HG03457 (cell line): ENCODE measurements at regions not wholly inside any gene's neighbourhood (a gene's known extent, or its start where the extent isn't known, plus 50 kb on each side); places are given as distances from the start of the nearest gene placed in this dataset.
"Not testable (repeated sequence)": the region's sequence is repeated elsewhere in the genome, so short reads cannot be mapped to it uniquely, and the experiment has no call there.

Source experiments
- ATAC-seq: cut with Tn5 transposase; IDR thresholded peaks from one replicate; pipeline ENCODE4 v1.9.1; 2021; ENCODE audit warnings: moderate number of reproducible peaks; ENCODE audit not compliant: unreplicated experiment

DNA sequence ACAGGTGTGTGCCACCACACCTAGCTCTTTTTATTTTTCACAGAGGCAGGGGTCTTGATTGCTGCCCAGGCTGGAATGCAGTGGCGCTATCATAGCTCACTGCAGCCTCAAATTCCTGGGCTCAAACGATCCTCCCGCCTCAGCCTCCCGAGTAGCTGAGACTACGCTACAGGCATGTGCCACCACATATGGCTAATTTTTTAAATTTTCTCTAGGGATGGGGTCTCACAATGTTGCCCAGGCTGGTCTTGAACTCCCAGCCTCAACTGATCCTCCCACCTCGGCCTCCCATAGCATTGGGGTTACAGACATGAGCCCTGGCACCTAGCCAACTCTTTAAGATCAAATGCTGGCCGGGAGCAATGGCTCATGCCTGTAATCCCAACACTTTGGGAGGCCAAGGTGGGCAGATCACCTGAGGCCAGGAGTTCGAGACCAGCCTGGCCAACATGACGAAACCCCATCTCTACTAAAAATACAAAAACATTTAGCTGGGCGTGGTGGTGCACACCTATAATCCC, 50.6 kb upstream of the MYL10 start:
- not testable (repeated sequence) for ATAC-seq

DNA sequence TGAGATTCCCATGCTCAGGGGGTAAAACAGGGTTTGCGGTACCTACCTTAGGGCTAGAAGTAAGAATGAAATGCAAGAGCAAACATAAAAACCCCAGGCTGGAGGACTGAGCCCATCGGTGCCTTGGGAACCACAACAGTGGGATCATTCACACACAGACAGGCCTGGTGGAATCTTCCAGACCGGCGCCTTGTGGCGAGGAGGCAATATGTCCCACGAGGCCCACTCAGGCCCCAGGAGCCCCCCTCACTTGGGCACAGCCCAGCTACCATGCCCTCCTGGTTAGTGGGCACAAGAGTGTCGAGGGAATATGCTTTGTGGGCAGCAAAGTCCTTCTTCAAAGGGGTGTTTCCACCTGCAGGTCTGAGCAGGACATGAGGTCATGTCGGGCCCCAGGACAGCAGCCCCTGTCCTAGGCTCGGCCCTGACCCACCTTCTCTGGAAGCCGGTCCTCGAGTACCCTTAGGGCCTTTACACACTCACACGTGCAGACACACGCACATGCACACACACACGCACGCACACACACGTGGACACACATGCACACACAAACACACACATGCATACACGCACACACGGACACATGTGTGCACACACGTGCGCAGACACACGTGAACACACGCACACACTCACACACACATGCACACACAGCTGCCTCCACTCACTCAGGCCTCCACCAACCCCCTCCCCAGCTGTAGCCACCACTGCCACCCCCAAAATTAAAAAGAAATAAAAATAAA, 51.5 kb upstream of the MYL10 start:
- ATAC-seq: no peak

DNA sequence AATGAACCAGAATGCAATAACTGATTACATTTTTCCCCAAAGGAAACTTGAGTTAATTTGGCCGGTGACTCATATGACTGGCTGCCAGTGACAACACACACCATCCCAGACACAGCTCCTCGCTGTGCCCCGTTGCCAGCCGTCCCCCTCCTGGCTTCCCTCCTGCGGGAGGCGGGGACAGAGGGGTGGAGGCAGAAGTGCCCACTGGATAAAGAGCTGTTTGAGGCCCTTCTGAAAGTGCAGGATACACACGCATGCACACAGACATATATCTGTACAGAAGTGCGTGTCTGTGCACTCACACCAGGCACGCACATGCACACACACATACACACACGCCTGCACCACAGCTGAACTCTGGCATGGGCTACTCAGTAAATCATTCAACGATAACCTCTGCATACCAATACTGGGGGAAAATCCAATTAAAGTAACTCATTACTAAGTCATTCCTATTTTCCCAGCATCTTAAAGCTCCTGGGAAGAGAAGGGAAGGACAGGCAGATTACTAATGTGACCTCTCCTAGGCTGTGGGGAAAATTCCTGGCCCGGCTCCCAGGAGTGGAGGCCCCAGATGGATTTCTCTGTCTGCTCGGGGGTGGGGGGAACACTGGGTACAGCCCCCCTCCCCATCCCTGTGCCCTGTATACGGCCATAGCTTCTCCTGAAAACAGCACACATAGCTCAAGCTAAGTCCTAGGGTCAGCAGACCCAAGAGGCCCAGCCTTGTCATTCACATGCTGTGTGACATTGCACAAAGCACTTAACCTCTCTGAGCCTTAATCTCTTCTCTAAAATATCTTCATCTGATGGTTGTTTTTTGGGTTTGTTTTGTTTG, 52.3 kb upstream of the MYL10 start:
- no peak for ATAC-seq

DNA sequence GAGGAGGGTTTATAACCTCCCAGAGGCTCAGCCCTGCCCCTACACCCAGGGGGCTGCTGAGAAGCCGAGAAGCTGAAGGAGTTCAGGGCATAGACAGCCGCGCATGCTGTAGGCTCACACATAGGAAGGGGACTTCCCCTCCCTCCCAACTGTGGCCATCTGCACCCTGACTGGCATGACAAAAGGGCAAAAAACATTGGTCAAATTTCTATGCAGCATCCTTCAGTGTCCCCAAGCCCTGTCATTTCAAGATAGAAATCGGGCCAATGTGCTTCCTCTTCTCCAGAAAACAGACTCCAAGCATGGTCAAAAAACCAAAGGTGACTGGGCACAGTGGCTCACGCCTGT, 55.9 kb upstream of the MYL10 start:
- no peak for ATAC-seq

DNA sequence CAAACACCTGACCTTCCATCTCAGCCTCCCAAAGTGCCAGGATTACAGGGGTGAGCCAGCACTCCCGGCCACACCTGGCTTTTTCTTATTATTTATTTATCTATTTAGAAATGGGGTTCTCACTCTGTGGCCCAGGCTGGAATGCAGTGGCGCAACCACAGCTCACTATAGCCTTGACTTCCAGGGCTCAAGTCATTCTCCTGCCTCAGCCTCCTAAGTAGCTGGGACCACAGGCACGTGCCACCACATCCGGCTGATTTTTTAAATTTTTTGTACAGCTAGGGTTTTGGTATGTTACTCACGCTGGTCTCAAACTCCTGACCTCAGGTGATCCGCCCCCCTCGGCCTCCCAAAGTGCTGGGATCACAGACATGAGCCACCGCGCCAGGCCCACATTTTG, 56.9 kb upstream of the MYL10 start:
- ATAC-seq: no peak

DNA sequence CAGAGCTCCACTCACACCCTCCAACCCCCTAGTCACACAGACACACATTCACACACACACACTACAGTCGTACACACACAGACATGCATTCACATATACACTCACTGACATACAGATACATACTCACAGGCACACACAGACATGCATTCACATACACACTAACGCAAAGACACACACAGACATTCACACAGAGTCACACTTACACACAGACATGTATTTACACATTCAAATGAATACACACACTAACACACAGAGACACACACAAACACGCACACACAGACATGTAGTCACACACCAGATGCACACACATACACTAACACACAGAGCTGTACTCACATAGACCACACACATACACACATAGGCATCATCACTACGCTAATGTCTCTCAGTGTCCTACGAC, 58.0 kb upstream of the MYL10 start:
- ATAC-seq: no peak

DNA sequence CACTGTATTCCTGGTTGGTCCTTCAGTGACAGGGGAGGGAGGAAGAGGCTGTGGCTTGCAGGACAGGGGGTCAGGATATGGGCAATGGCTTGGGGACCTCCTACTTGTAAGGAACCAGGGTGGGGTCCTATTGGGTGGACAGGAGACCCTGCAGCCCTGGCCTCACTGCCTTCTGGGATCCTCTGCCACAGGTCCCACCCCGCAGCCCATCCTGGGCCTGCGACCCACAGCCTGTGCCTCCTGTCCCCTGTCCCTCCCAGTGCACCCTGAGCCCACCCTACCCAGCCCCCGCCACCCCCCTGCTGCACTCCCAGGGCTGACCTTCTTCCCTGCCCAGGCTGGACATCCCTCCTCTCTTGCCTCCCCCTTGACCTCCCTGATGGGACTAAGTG, 58.7 kb upstream of the MYL10 start:
- ATAC-seq: no peak

DNA sequence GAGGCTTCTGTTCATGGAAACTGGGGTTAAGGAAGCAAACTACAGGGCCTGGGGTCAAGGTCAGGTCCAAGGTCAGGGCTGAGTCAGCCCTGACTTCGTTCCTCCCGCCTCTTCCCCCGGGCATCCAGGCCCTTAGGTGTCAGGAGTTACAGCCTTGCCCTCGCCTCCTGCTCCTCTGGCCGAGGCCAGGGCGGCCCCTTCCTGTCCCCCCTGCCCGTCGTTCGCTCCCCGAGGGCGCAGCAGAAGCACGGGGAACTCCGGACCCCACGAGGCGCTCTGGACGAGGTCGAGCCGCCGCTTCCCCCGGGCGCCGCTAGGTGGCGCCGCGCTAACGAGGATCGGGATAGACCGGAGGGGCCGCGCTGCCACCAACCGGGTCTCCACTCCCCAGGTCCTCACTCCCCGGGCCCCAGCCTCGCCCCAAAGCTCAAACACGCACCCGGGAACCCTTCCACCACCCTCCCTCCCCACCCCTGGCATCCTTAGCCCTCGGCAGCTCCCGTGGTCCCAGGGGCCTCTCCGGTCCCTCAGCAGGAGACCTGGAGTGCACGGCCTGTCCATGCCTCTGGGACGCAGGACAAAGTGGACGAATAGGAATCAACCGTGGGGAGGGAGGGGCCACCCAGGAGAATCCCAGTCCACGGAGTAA, 59.2 kb upstream of the MYL10 start:
- no peak for ATAC-seq

DNA sequence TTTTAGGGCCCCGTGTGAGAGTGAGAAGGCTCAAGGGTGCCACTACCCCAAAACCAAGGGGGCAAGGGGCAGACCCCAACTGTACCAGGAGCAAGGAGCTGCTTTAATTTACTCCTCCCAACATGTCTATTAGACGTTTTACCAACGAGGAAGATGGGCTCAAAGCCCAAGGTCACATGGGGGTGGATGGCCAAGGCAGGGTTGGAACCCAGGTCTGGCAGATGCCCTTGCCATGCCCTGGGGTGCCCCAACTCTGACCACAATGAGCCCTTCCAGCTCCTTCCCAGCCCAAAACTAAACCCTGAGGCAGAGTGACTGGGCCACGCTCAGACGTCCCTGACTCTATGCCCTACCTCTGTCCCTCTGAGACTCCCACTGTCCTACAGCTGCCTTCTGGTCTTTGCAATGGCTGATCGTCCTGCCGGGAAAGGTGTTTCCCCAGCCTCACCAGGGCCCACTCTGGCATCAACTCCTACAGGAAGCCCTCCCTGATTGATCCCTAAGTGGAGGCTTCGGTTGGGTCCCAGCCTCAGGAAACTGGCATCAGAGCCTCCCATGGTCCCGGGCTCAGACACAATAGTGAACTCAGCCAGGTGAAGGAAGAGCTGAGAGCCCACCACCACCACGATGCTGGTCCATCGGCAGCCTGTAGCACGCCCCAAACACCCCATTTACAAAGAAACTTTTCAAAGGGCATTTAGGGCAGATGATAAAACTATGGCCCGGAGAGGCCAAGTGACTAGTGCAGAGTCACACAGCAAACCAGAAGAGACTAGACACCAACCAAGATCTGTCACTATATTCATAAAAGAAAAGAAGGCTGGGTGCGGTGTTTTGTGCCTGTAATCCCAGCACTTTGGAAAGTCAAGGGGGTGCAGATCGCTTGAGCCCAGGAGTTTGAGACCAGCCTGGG, 60.2 kb upstream of the MYL10 start:
- no peak for ATAC-seq

DNA sequence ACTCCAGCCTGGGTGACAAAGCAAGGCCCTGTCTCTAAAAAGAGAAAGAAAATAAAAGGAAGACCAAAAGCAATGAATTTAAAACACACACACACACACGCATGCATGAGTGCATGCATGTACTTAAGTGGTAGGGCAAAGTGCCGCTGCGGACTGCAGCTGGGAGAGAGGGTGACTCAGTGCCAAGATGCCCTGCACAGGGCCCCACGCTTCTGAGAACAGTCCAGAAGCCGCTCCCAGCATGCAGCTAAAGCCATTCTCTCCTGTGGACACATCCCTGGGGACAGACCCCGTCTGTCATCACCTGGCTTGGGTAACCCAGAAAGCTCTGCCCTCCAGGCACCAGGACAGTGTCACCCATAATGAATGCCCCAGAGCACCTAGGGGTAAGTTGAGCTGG, 61.0 kb upstream of the MYL10 start:
- no peak for ATAC-seq

DNA sequence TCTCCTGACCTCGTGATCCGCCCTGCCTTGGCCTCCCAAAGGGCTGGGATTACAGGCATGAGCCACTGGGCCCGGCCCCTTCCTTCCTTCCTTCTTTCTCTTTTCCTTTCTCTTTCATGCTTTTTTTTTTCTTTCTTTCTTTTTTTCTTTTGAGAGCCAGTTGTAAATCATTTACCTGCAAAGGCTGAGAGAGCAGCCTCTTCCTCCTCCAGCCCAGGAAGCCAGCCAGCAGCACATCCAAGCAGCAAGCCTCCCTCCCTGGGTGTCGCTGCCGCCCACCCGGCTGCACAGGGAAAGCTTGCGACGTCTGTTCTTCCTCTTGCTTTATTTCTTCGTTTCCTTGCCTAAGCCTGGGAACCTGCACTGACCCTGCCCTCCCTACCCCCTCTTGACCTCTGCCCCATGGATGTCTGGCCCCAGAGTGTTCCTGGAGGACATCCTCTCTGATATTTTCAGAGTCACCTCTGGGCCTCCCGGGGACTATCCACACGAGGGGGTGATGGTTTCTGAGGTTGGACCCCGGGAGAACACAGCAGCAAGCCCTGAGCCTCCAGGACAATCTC, 62.8 kb upstream of the MYL10 start:
- ATAC-seq: no peak

DNA sequence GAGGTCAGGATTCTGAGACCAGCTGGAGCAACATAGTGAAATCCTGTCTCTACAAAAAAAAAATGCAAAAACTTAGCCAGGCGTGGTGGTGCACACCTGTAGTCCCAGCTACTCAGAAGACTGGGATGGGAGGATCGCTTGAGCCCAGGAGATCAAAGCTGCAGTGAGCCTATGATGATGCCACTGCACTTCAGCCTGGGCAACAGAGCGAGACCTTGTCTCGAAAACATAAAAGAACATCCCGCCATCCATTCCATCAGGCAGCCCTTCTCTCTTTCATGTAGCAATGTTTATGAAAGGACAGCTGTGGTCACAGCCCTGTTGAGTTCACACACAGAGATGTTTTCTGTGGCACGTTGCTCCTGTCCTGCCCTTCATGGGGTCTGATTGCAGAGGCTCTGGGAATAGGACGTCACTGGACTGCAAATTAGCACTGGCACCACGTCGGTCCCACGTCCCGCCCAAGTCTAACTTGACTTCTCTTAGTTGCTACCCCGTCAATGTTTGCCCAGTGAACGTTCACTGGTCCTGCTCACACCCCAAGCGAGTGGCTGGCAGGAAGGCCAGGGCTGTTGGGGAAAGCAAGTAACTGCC, 64.5 kb upstream of the MYL10 start:
- ATAC-seq: no peak

DNA sequence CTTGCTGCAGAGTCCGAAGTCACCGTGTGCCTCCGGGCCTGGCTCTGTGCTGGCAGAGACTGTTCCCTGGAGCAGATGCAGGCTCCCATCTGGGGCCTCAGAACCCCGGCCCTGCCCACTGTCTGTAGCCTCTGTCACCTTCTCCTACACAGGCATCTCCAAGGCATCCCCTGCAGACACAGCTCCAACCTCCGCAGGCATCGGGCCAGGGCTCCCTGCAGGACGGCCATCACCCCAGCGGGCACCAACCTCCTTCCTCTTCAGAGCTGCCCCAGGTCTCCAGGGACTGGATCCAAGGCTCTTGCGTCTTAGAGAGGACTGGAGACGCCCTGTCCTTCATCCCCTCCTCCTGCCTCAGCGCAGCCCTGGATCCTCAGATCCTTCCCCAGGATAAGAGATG, 69.9 kb upstream of the MYL10 start:
- ATAC-seq: no peak

DNA sequence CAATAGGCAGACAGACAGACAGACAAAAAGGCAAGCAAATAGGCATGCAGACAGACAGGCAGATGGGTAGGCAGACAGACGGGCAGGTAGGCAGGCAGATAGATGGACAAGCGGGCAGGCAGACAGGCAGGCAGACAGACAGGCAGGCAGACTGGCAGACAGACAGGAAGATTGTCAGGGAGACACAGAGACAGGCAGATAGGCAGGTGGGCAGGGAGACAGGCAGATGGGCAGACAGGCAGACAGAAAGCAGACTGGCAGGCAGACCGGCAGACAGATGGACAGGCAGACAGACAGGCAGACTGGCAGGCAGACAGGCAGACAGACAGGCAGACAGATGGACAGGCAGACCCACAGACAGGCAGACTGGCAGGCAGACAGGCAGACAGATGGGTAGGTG, 70.3 kb upstream of the MYL10 start:
- ATAC-seq: no peak

DNA sequence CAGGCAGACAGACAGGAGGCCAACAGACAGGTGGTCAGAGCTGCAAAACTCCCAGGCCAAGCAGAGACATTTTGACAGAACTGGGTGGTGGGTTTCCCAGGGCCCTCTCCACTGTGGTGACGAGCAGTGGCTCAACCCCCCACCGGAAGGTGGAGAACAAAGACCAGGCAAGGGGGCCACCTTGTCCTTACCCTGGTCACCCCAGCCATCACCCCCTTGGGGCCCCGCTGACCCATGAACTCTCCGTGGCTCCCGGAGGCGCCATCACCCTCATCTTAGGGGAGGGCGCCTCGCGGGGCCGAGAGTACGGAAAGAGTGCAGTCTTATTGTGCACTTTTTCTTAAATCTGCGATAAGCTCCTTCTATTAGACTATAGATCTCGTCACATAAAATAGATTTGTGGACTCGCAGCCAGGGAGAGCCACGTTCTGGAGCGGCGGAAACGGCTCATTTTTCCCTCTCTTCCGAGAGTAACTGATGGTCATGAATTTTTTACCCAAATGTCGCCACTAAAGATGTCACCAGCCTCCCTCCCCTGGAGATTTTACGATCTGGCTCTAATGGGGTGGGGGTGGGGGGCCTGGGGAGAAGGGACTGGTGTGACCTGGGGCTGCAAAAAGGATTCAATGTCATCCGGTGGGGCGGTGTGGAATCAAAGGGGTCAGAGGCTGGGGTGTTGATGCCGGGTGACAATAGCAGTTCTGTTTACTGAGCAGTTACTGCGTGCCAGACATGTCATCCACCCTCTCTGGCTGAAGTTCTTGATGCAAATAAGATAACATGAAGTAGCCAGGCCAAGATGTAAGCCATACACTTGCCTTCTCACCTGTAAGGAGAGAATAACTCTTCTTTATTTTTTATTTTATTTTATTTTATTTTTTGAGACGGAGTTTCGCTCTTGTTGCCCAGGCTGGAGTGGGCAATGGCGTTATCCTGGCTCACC, 71.1 kb upstream of the MYL10 start:
- ATAC-seq: no peak

DNA sequence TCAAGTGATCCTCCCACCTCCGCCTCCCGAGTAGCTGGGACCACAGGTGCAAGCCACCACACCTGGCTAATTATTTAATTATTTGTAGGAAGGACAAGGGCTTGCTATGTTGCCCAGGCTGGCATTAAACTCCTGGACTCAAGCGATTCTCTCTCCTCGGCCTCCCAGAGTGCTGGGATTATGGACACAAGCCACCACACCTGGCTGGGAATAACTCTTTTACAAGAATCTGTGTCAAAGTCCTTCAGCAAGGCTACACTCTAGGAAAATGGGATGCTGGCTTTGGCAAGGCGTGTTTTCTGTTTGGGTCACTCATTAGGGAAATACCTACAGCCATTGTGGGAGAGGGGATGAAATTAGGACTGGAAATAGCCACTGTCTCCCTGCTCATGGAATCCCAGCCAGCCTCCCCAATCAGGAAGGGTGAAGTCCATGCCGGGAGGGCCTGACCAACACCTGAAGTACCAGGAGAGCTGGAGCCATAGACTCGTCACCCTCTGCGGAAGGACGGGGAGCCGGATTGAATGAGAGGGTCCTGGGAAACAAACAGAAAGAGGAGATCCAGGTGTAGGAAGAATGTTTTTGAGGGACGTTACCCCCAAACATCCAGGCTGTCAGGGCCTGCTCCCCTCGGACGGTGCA, 72.2 kb upstream of the MYL10 start:
- no peak for ATAC-seq

DNA sequence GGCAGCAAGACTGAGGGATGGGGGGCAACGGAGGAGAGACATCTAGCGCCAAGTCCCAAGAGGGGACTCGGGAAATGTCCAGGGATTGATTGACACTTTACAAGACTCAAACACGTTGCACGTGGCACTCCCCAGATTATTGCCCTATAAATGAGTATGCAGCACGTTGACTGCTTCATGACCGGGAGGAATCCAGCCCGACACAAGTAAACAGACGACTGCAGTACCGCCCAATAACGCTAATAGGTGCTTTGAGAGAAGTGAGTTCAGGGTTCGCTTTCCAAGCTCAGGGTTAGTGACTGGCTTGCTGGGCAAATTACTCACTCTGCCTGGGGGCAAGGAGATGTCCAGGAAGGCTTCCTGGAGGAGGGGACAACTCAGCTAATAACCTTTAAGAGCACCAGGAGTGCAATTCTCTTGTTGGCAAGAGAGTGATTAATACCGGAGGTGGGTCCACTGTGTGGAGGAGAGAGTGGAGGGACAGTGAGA, 73.3 kb upstream of the MYL10 start:
- no peak for ATAC-seq

DNA sequence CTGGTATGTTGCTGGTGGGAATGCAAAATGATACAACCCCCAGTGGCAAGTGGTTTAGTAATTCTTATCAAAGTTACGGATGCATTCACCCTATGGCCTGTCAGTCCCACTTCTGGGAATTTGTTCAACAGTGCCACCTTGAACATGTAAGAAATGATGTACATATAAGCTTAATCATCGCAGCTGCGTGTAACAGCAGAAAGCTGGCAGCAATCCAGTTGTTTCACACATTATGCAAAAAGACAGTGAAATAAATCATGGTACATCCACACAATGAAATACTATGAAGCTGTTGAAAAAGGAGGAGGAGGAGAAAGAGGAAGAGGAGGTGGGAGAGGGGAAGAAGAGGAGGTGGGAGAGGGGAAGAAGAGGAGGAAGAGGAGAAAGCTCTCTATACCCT, 76.2 kb upstream of the MYL10 start:
- no peak for ATAC-seq
